Skin epidermis (tissue), 12 donors: ENCODE measurements at regions not wholly inside any gene's neighbourhood (a gene's known extent, or its start where the extent isn't known, plus 50 kb on each side); places are given as distances from the start of the nearest gene placed in this dataset.

Experiments
- H3K27ac ChIP-seq, 21 experiments: fragments of 200-600 bp; sonication (generic) in 11 of 21; one replicate each; pipeline ENCODE4 v1.5.0; 2020; ENCODE audit warnings: mild to moderate bottlenecking in 3 of 21, inconsistent platforms in 2 of 21, moderate library complexity in 2 of 21
- H3K4me3 ChIP-seq, 7 experiments: fragments of 200-600 bp; sonication (generic) in 2 of 7; one replicate each; pipeline ENCODE4 v1.5.0; 2020; ENCODE audit warnings: inconsistent platforms in 2 of 7, mild to moderate bottlenecking in 2 of 7, moderate library complexity in 1 of 7

GRCh38 chr1:218787826-218788225 lies 385.9 kb upstream of the LYPLAL1 start:
- Histone ChIP-seq H3K4me3 (no peak overlapping the region), H3K27ac (no peak overlapping the region)

DNA sequence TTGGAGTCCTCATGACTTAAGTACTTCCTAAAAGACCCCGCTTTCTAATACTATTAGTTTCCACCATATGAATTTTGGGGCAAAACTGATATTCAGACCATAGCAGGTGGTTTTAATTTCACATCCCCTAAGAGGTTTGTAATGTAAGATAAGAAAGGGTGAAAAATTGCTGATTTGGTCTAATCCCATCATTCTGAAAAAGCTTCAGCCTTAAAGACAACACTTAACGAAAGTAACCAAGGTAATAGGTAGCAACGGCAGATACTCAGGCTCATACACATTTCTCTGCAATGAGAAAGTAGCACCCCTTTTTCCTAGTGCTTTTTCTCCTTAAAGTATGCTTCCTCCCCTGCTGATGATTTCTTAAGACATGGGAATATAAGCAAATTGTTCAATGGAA lies 376.9 kb upstream of the LYPLAL1 start:
- Histone ChIP-seq H3K27ac (no peak overlapping the region), H3K4me3 (no peak overlapping the region)

GRCh38 chr1:218802799-218803198 lies 370.9 kb upstream of the LYPLAL1 start:
- H3K4me3 ChIP-seq, result no peak overlapping the region
- H3K27ac ChIP-seq, result no peak overlapping the region

DNA sequence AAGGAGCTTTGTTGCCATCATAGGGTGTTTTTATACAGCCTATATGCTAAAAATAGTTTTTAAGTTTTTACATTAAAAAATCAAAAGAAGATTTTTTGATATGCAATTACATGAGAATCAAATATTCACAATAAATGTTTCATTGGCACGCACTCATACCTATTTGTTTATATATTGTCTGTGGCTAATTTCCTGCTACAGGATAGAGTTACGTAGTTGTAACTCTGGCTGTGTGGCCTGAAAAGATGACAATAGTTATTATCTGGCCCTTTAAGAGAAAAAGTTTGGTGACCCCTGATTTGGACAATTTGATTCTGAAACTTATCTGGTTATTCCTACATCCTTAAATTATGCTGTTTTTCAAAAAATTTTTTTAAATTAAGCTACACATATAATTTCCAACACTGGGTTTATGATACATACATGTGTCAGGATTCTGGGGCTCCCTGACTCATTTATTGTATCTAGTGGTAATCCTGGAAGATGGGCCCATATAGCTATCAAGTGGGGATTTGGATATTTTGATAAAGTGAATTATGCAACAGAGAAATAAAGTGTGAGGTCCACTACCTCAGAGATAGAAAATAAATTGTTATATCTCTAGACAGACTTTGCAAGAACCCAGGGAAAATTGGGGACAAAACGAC lies 370.2 kb upstream of the LYPLAL1 start:
- Histone ChIP-seq H3K27ac (no peak overlapping the region), H3K4me3 (no peak overlapping the region)

- H3K27ac ChIP-seq, result no peak overlapping the region
- H3K4me3 ChIP-seq, result no peak overlapping the region
These were observed 369.5 kb upstream of the LYPLAL1 start for GRCh38 chr1:218804014-218804785.

DNA sequence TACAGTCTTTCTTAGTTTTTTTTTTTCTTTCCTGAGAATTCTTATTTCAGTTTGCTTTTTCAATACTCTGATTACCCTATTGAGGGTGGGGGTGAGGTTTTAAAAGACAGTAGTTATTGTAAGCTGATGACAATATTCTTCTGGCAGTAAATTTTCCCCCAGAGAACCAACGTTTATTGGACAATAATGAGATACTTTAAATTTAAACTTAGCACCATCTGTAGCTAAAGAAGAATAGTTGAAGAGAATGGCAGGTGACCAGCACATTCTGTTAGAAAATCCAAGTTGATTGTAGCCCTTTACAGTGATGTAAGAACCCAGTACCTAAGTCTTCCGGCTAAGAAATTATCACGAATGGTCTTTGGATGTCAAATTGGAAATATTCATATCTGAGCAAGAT lies 364.6 kb upstream of the LYPLAL1 start:
- Histone ChIP-seq H3K27ac (no peak overlapping the region), H3K4me3 (no peak overlapping the region)

GRCh38 chr1:218809625-218810024 lies 364.1 kb upstream of the LYPLAL1 start:
- Histone ChIP-seq H3K4me3 (no peak overlapping the region), H3K27ac (no peak overlapping the region)

GRCh38 chr1:218810306-218810705 lies 363.4 kb upstream of the LYPLAL1 start:
- H3K27ac ChIP-seq, result no peak overlapping the region
- no peak overlapping the region for H3K4me3 ChIP-seq

DNA sequence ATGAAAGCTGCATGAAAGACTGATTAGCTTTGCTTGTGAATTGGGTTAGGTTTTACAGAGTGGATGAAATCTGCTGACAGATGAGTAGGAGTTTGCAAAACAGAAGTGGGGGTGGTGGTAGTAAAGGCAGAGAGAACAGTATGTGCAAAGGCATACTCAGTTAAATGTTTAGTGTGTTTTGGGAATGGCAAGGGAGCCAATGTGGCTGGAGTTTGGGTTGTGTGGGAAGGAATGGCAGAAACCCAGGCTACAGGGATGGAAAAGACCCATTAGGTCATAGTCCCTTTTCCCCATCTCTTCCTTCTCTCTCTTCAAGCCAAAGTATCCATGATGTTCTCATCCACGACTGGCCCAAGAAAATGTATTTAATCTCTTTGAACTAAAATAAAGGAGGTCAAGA lies 362.2 kb upstream of the LYPLAL1 start:
- Histone ChIP-seq H3K27ac (no peak overlapping the region), H3K4me3 (no peak overlapping the region)

GRCh38 chr1:218812360-218812759 lies 361.3 kb upstream of the LYPLAL1 start:
- Histone ChIP-seq H3K27ac (no peak overlapping the region), H3K4me3 (no peak overlapping the region)

DNA sequence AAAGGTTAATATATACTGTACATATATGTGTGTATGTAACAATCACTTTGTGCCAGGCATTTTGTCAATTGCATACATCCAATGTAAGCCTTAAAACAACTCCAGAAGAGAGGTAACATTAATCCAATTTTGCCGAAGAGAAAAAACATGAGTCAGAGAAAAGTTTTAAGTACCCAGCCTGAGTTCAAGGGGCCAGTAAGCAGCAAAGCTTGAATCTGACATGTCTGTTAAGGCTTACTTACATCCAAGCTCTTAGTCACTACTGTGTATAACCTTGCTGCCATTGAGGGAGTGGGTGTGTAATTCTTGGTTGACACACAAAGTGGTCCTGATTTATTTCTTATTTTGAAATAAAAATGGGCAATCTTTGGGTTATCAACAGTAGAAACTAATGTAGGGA lies 360.4 kb upstream of the LYPLAL1 start:
- no peak overlapping the region for H3K4me3 ChIP-seq
- H3K27ac ChIP-seq, result no peak overlapping the region

DNA sequence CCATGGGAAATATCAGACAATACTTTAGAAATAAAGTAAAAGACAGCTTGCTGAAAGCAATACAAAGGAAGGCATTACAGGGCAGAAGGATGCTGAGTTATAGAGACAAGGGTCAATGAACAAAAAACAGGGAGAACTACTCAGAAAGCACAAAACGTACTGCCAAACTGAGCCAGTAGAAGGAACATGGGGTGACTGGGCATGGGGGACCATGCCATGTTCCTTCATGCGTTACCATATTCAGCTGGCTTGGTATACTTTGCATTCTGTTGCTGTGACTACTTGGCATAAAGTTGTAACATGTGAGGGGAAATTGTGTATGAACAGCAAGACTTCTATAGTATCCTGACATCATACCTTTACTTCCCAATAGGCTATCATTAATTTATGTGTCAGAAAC lies 358.6 kb upstream of the LYPLAL1 start:
- Histone ChIP-seq H3K27ac (no peak overlapping the region), H3K4me3 (no peak overlapping the region)

DNA sequence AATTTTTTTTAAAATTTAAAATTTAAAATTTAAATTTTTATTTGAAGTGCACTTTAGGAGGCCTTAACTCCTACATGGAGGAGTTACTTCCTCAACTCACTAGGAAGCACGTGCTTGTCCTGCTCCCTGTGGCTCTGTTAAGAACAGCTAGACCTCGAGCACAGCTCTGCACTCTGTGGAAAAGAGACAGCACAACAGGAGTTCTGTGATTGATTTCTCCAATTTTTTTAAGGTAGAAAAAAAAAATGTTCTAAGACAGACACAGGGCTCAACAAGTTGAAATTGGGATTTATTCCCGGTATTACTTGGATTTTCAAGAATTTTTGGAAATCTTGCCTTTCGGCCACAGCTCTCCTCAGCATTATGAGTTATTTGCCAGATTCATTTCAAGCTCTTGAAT lies 356.6 kb upstream of the LYPLAL1 start:
- H3K4me3 ChIP-seq, result no peak overlapping the region
- peak overlapping the region in 1 of 21 experiments; percentile 11 for H3K27ac ChIP-seq

DNA sequence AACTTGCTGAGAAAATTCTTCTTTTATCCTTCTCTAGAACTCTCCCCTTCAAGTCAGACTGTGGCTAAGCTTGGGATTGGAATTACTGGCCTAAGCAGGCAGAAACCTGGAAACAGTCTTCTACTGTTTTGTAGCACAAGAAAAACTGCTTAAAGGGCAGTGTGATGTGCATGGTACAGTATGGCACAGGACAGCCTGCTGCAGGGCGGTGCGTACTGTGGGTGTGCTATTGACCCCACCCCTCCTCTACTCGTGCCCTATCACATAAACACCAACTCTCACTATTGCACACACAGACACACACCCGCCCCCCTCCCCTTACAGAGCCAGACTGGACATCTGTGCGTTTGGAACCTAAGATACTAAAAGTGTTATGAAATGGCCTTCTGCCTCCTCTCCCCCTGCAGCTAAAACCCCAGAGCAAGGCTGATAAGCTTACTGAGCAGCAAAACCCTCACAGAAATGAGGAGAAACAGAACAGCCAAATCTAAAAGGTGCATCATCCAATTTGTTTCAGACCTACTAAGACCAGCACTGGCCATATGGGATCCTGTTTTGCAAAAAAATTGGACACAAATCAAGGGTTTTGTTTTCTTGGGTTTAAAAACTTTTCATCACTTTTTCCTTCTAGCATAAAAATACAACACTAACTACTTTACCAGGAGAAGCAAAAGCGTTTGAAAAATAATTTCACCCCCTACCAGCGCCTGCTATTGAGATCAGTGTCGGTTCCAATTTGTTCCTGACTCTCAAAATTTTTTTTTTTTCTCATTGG lies 355.8 kb upstream of the LYPLAL1 start:
- H3K27ac ChIP-seq, result peak overlapping the region in 1 of 21 experiments; percentile 11
- no peak overlapping the region for H3K4me3 ChIP-seq

- H3K4me3 ChIP-seq, result no peak overlapping the region
- H3K27ac ChIP-seq, result no peak overlapping the region
These were observed 350.3 kb upstream of the LYPLAL1 start for GRCh38 chr1:218823291-218823900.

DNA sequence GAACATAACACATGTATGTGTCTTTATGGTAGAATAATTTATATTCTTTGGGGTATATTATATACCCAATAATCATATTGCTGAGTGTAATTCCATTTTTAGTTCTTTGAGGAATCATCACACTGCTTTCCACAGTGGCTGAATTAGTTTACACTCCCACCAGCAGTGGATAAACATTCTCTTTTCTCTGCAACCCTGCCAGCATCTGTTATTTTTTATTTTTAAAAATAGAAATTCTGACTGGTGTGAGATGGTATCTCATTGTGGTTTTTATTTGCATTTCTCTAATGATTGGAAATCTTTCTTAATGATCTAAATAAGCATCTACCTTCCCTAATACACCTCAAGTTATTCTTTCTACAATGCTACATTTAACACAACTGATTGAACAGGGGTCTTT lies 346.2 kb upstream of the LYPLAL1 start:
- Histone ChIP-seq H3K27ac (no peak overlapping the region), H3K4me3 (no peak overlapping the region)

DNA sequence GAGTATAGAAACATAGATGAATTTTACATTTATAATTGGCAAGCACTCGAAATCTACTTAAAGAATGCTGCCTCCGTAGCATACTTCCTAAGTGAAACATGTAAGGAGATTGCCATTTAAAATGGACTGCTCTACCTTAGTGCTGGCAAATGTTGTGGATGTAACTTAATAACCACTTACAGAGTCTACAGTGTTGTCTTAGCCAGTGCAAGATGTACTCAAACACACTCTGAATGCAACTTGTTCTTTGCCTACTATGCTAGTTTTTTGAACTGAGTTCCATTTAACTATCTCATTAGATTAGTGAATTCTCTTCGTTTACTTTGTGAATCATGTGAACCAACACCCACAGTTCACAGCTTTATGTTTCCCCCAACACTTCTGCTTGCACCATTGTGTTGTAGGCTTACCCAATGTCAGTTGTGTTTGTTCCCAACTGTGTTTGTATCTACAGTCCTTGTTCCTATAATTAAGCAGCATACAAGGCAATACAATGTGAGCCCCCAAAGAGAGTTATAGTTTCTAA lies 345.5 kb upstream of the LYPLAL1 start:
- no peak overlapping the region for H3K4me3 ChIP-seq
- no peak overlapping the region for H3K27ac ChIP-seq

DNA sequence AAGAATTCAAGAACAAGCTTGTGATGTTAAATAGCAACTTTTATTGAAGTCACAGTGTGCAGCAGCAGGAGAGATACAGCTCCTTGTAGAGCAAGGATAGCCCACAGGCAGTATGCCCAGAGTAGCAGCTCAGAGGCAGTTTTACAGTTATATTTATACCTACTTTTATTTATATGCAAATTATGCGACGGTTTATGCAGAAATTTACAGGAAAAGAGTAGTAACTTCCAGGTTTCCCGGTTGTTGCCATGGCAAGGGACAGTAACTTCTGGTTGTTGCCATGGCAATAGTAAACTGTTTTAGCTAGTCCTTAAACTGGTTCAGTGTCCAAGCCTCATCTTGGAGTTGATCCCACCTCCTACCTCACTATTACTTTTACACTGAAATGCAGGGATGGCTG lies 344.6 kb upstream of the LYPLAL1 start:
- Histone ChIP-seq H3K27ac (no peak overlapping the region), H3K4me3 (no peak overlapping the region)

GRCh38 chr1:218835609-218836008 lies 338.1 kb upstream of the LYPLAL1 start:
- H3K27ac ChIP-seq, result no peak overlapping the region
- no peak overlapping the region for H3K4me3 ChIP-seq

DNA sequence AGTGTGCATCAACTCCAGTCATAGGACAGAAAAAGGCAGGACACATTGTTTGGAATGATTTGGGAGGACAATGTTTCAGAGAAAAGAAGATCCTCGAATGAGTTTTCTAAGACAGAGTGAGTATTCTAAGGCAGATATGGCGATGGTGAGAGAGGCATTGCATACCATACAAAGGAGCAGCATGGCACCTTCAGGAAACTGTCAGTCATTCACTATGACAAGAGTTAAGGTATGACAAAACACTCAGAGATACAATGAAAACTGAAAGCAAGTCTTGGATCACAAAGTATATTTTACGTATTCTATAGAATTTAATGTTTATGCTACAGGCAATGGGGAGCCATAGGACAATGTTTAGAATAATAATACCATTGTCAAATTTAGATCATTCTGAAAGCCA lies 337.4 kb upstream of the LYPLAL1 start:
- Histone ChIP-seq H3K4me3 (no peak overlapping the region), H3K27ac (no peak overlapping the region)
